ENCODE measurements at regions not wholly inside any gene's neighbourhood (a gene's known extent, or its start where the extent isn't known, plus 50 kb on each side); places are given as distances from the start of the nearest gene placed in this dataset.

- no peak for TF ChIP-seq GABPA (IDR thresholded peaks at IDR 0.05; ENCODE audit: borderline replicate concordance, insufficient read depth, low read length)
- no peak for TF ChIP-seq CTBP2 (IDR thresholded peaks at IDR 0.05; ENCODE audit: borderline replicate concordance, insufficient read depth, insufficient read length, low read length)
Measured at GRCh38 chr4:114393295-114394038, 205.1 kb upstream of the UGT8 start (continued).

All from H1 (cell line).